ENCODE measurements at regions not wholly inside any gene's neighbourhood (a gene's known extent, or its start where the extent isn't known, plus 50 kb on each side); places are given as distances from the start of the nearest gene placed in this dataset.

GRCh38 chr11:115069599-115069998 is 391.3 kb downstream of the NXPE2 start:
- TF ChIP-seq, protein P1, sequence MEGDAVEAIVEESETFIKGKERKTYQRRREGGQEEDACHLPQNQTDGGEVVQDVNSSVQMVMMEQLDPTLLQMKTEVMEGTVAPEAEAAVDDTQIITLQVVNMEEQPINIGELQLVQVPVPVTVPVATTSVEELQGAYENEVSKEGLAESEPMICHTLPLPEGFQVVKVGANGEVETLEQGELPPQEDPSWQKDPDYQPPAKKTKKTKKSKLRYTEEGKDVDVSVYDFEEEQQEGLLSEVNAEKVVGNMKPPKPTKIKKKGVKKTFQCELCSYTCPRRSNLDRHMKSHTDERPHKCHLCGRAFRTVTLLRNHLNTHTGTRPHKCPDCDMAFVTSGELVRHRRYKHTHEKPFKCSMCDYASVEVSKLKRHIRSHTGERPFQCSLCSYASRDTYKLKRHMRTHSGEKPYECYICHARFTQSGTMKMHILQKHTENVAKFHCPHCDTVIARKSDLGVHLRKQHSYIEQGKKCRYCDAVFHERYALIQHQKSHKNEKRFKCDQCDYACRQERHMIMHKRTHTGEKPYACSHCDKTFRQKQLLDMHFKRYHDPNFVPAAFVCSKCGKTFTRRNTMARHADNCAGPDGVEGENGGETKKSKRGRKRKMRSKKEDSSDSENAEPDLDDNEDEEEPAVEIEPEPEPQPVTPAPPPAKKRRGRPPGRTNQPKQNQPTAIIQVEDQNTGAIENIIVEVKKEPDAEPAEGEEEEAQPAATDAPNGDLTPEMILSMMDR (IDR thresholded peaks at IDR 0.05; ENCODE audit: low read depth, low read length, poor library complexity, severe bottlenecking): no peak
- TF ChIP-seq EZH2phosphoT487 (IDR thresholded peaks at IDR 0.05; ENCODE audit: borderline replicate concordance, low read length): no peak
